NCI-H446 treated with DMSO at 0.1 percent for 48 hours (cell line): ENCODE measurements at regions not wholly inside any gene's neighbourhood (a gene's known extent, or its start where the extent isn't known, plus 50 kb on each side); places are given as distances from the start of the nearest gene placed in this dataset.
"Not testable (repeated sequence)": the region's sequence is repeated elsewhere in the genome, so short reads cannot be mapped to it uniquely, and the experiment has no call there.

Experiments used
- DNase-seq: peaks from one replicate; lab custom pipeline; 2025; lab: John Stamatoyannopoulos, UW

- no peak for DNase-seq
Measured at GRCh38 chr14:56996721-56997399, 186.6 kb upstream of the OTX2 start.

DNA sequence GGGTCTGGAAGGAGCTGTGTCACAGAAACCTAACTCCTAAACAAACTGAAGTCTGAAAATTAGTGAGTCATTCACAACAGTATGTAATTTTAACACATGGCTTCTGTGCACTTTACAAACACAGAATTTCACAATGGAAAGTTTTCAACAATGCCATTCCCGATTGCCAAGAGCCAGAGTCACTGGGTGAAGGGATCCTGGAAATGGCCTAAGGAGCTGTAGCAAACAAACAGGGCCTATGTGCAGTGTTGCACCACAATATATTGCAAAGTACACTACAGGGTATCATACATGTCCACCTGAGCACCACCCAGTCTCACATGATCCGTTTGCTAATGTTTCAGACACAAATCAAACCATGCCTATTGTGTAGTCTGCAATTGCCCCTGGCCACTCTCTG lies 184.7 kb upstream of the OTX2 start:
- no peak for DNase-seq

- DNase-seq = no peak
Measured at GRCh38 chr14:56992332-56992820, 182.1 kb upstream of the OTX2 start.

- not testable (repeated sequence) for DNase-seq
Measured at GRCh38 chr14:56990991-56991627, 180.8 kb upstream of the OTX2 start.

DNA sequence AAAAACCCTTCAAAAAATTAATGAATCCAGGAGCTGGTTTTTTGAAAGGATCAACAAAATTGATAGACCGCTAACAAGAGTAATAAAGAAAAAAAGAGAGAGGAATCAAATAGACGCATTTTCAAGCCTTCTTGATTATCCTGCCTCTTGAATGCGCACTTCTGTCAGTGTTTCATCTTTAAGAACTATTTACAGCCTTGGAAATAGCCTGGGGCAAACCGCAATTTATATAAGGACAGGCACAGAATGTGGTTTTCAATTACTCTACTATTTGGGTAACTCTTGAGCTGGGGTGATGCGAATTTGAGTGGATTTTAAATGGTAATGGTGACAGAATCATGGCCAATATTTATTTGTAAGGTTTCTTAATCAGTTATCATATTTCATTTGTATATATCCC lies 179.1 kb upstream of the OTX2 start:
- no peak for DNase-seq

GRCh38 chr14:56979936-56980335 lies 169.7 kb upstream of the OTX2 start:
- no peak for DNase-seq

DNA sequence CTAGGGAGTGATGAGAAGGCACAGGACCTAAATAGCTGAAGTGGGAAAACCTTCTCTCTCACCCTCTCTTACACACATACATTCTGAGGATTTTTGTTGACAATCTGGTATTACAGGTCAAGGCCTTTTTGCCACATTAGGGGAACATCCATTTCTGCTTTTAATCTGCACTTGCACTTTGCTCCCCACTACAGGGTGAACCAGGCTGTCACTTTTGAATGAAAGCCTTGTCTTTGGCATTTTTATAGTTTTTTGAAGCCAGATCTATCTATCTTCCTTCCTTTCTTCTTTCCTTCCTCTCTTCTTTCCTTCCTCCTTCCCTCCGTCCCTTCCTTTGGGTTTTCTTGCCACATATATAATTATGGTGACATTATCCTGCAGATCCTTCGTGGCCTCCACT lies 165.9 kb upstream of the OTX2 start:
- DNase-seq = no peak

DNA sequence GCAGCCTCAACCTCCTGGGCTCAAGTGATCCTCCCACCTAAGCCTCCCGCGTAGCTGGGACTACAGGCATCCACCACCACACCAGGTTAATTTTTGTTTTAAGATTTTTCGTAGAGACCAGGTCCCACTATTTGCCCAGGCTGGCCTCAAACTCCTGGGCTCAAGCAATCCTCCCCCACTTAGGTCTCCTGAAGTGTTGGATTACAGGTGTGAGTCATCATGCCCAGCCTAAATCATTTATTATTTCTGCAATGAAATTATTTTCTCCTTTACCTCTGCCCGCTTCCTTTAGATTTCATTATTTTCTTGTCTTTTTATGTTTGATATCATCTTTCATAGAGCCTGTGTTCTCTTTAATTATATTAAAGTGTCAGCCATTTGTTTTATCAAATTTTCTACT lies 165.2 kb upstream of the OTX2 start:
- DNase-seq = no peak

- no peak for DNase-seq
Measured at GRCh38 chr14:56972948-56973347, 162.7 kb upstream of the OTX2 start.

DNA sequence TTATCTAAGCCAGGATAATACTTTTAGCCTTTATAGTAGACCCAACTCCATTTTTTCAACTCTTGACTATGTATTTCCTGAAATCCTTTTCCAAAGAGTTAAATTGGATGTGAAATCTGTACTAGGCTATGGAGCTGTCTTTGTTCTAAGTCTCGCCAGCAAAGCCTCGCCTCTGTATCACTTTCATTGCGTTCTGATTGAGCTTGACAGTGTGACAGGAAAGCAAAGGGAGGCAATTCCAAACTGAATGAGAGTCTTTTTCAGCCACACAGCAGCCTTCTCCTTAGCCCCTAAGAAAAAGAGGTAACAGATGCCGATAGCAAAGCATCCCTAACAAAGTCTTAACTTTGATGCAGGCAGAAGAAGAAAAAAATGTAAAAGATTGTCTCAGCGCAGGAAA lies 154.6 kb upstream of the OTX2 start:
- no peak for DNase-seq

DNA sequence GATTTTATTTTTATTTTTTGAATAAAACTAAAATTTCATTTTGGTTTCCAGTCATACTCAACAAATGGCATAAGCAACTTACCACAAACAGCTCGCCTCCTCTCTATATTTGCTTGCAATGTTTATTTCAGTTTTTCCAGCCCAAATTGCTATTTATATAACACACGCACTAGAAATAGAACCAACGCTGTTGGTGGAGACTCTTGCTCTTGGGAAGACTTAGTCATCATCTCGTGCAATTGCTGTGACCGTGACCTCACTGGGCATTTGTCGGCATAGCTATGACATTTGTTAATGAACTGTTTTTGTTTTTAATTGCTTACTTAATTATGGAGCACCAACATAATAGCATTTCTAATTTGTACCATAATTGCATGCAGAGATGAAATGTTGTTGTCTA lies 153.1 kb upstream of the OTX2 start:
- DNase-seq = no peak

DNA sequence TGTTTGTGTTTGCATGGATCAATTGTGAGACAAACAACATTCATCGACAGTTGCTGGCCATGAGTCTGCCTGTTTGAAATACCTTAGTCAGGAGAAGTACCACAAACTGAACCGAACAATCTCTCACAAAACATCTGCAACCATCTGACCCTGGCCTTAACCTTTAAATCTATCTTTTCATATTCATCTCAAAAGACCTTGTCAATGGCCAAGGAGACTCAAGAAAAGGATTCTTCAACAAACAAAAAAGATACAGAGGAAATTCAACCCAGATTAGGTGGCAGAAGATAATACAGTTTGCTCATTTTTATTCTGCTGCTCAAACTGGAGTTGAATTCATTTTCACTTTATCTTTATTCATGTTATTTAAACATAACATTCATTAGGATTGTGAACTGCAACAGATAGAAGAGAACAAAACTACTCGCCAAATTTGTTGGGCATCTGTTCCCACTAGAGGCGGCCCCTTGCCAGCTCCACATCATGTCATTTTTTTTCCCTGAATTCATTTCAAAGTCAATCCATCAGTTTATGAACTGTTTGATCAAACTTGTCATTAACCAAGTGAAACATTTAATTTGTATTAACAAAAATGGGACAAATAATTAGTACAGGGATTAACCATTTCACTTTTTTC lies 152.3 kb upstream of the OTX2 start:
- DNase-seq = no peak

DNA sequence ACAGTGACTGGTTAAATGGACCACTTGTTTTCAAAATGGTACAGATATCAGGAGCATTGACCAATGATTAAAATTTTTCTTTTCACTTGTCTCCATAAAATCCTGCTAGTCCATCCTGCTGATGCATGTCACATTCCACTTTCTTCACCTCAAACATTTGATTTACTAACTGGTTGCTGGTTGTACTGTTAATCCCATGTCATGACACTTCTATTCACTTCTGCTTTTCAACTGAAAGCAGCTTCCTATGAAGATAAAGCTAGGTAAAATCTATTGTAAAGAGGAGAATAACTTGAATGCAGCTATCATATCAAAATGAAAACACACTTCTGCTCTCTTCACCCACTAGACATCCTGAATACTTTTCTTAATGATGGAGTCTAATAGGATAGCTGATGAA lies 149.6 kb upstream of the OTX2 start:
- no peak for DNase-seq

- no peak for DNase-seq
Measured at GRCh38 chr14:56959121-56959520, 148.8 kb upstream of the OTX2 start.

GRCh38 chr14:56956182-56956581 lies 145.9 kb upstream of the OTX2 start:
- no peak for DNase-seq

GRCh38 chr14:56955745-56956144 lies 145.5 kb upstream of the OTX2 start:
- no peak for DNase-seq

DNA sequence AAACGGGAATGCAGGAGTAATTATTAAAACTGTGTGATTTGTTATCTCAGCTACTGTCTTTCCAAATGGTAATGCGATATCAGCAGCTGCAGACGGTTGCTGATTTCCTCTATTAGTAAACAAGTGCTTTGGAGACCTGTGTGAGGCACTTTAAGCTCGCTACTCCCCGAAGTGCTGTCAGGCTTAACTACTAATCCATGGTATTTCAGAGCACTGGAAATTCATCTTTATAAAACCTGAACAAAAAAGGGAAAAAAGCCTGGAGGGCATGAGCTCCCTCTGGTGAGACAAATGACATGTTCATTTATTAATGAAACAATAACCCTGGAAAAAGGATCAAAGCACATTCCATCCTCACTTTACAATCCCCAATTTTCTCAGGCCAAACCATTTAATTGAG lies 143.6 kb upstream of the OTX2 start:
- DNase-seq = no peak

DNA sequence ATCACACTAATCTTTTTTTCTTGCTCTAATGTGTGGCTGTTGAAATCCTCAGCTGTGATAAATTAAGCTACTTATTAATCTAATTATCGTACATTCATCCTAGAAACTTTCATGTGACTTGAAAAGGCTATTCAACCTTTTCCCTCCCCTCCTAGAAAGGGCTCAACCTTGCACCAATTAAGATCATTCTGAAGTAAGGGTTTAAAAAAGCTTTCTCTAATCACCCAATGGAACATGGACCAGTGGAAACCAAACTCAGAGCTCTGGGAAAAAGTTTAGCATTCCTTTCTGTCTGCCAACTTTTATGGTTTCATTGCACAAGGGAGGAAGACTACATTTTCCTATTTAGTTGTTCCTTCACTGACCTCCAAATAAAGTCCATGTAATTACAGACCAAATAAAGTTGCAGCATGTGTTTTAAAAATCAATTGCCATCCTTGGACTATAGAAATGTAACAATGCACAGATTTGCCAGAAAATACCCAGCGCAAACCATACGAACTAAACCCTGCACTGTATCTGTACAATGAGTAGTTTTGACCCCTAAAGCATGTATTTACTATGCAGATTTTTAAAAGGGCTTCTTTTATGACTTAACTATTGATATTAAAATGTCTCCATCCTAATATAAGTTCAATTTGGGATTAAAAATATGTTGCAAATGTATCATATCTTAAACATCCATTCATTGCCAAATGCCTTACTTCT lies 142.6 kb upstream of the OTX2 start:
- no peak for DNase-seq

GRCh38 chr14:56949828-56950227 lies 139.5 kb upstream of the OTX2 start:
- no peak for DNase-seq

DNA sequence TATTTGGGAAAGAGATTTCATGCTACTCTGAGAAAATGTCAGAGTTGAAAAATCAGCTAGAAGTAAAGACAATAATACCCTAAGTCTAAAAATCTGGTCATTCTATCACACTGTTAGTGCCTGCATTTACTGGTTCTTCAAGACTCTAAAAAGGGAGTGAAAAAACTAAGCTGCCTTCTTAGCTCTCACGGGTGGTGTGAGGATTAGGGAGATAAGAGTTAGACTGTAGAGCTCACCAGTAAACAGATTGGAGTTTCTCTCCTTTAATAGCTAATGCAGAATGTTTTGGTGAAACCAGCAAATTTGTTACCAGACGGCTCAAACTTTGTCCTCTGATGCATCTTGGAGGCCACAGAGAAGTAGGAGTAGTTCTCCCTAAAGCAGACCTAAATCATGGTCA lies 135.0 kb upstream of the OTX2 start:
- no peak for DNase-seq

DNA sequence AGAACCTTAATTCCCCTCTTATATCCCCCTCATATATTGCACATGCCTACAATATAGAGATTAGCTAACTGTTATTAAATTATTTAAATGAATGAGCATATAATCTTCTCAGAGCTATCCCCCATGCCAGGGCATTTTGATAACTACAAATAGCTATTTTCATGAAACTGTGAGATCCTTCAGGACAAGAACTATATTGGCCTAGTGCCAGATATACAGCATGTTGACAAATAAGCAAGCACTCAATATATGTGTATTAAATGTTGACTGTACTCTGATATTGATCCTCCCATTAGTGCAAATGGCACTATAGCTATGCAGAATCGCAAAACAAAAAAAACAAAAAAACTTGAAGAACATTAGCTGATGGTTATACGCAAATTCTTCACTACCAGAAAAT lies 134.1 kb upstream of the OTX2 start:
- DNase-seq = no peak

GRCh38 chr14:56933446-56933845 lies 123.2 kb upstream of the OTX2 start:
- DNase-seq = no peak
